ENCODE measurements at regions not wholly inside any gene's neighbourhood (a gene's known extent, or its start where the extent isn't known, plus 50 kb on each side); places are given as distances from the start of the nearest gene placed in this dataset.
A peak's percentile ranks its signal among the peaks of the same experiment; 100 is the strongest.

GRCh38 chr5:98401656-98402055 is 371.8 kb upstream of the RGMB start:
- peak; percentile 74 for DNase-seq (ENCODE audit: insufficient read length, low spot score, missing footprints)
- Histone ChIP-seq H3K27me3 (ENCODE audit: insufficient read depth, low read length) (no peaks in the 10 kb centered on the region), H3K4me2 (ENCODE audit: insufficient read depth, low read length) (no peak overlapping the region), H3K4me1 (ENCODE audit: insufficient read depth, low read length) (peaks cover 20% of the 10 kb centered on the region), H3K9me3 (ENCODE audit: low read depth, low read length) (no peaks in the 10 kb centered on the region), H3K79me2 (ENCODE audit: insufficient read depth, low read length) (no peaks in the 10 kb centered on the region), H4K20me1 (ENCODE audit: insufficient read depth, low read length) (no peaks in the 10 kb centered on the region), H3K27ac (ENCODE audit: low read depth, low read length) (no peak overlapping the region), H3K36me3 (ENCODE audit: insufficient read depth, low read length) (no peaks in the 10 kb centered on the region), H3K4me3 (ENCODE audit: insufficient read depth, low read length) (no peak overlapping the region), H2AFZ (ENCODE audit: low read length) (peak overlapping the region; percentile 35)
- TF ChIP-seq, protein P1, sequence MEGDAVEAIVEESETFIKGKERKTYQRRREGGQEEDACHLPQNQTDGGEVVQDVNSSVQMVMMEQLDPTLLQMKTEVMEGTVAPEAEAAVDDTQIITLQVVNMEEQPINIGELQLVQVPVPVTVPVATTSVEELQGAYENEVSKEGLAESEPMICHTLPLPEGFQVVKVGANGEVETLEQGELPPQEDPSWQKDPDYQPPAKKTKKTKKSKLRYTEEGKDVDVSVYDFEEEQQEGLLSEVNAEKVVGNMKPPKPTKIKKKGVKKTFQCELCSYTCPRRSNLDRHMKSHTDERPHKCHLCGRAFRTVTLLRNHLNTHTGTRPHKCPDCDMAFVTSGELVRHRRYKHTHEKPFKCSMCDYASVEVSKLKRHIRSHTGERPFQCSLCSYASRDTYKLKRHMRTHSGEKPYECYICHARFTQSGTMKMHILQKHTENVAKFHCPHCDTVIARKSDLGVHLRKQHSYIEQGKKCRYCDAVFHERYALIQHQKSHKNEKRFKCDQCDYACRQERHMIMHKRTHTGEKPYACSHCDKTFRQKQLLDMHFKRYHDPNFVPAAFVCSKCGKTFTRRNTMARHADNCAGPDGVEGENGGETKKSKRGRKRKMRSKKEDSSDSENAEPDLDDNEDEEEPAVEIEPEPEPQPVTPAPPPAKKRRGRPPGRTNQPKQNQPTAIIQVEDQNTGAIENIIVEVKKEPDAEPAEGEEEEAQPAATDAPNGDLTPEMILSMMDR (IDR thresholded peaks at IDR 0.05; ENCODE audit: extremely low read depth, low read depth, low read length), result no peak

DNA sequence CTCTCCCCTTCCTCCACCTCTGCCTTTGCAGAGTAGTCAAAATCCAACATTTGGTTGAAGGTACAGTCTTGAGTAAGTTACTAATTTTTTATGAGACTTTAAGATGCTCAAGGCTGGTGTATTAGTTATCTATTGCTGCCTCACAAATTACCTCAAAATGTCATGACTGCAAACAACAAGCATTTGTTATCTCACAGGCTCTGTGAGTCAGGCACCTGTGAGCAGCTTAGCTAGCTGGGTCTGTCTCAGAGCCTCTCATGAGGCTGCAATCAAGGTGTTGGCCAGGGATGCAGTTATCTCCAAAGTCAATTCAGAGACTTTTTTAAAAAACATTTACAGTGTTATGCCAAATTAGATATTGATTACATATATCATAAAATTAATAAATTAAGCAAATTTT is 371.3 kb upstream of the RGMB start:
- Histone ChIP-seq H4K20me1 (ENCODE audit: insufficient read depth, low read length) (no peaks in the 10 kb centered on the region), H3K4me2 (ENCODE audit: insufficient read depth, low read length) (no peak overlapping the region), H3K4me3 (ENCODE audit: insufficient read depth, low read length) (no peak overlapping the region), H3K27ac (ENCODE audit: low read depth, low read length) (no peak overlapping the region), H3K9me3 (ENCODE audit: low read depth, low read length) (no peaks in the 10 kb centered on the region), H3K4me1 (ENCODE audit: insufficient read depth, low read length) (peaks cover 15% of the 10 kb centered on the region), H3K79me2 (ENCODE audit: insufficient read depth, low read length) (no peaks in the 10 kb centered on the region), H2AFZ (ENCODE audit: low read length) (no peak overlapping the region), H3K27me3 (ENCODE audit: insufficient read depth, low read length) (no peaks in the 10 kb centered on the region), H3K36me3 (ENCODE audit: insufficient read depth, low read length) (no peaks in the 10 kb centered on the region)
- no peak for DNase-seq (ENCODE audit: insufficient read length, low spot score, missing footprints)
- TF ChIP-seq, protein P1 (IDR thresholded peaks at IDR 0.05; ENCODE audit: extremely low read depth, low read depth, low read length), result no peak

DNA sequence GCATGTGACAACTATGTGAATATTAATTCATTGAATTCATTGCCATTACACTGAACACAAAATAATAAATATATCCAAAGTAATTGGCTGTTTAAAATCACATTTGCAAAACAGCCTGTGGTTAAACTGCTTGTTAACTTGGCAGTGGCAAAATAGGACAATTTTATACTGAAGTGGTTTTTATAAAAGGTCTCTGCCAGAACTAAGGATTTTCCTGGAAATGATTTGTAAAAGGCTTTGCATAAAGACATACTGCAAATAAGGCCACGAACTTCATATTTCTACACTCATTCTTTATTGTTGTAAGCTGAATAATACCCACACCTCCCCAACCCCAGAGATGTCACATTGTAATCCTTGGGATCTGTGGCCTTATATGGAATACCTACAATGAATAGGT is 370.3 kb upstream of the RGMB start:
- Histone ChIP-seq H2AFZ (ENCODE audit: low read length) (no peak overlapping the region), H3K9me3 (ENCODE audit: low read depth, low read length) (no peaks in the 10 kb centered on the region), H3K4me3 (ENCODE audit: insufficient read depth, low read length) (no peak overlapping the region), H3K4me2 (ENCODE audit: insufficient read depth, low read length) (no peak overlapping the region), H3K4me1 (ENCODE audit: insufficient read depth, low read length) (peaks cover 10% of the 10 kb centered on the region), H4K20me1 (ENCODE audit: insufficient read depth, low read length) (no peaks in the 10 kb centered on the region), H3K79me2 (ENCODE audit: insufficient read depth, low read length) (no peaks in the 10 kb centered on the region), H3K27me3 (ENCODE audit: insufficient read depth, low read length) (no peaks in the 10 kb centered on the region), H3K36me3 (ENCODE audit: insufficient read depth, low read length) (no peaks in the 10 kb centered on the region), H3K27ac (ENCODE audit: low read depth, low read length) (no peak overlapping the region)
- no peak for DNase-seq (ENCODE audit: insufficient read length, low spot score, missing footprints)
- TF ChIP-seq, protein P1 (IDR thresholded peaks at IDR 0.05; ENCODE audit: extremely low read depth, low read depth, low read length), result no peak

DNA sequence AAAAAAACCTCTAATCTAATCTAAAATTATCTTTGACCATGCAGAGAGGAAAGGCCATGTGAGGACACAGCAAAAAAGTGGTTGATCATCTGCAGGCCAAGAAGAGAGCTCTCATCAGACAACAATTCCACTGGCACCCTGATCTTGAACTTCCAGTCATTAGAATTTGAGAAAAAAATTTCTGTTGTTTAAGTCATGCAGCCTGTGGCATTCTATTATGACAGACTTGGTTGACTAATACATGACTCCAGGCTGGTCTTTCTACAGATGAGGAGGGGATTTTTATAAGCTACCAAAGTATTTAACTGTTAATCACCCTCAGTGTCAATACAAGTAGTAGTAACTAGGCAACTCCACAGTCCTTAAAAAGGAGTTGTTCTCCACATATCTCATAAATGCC is 358.5 kb upstream of the RGMB start:
- Histone ChIP-seq H3K79me2 (ENCODE audit: insufficient read depth, low read length) (no peaks in the 10 kb centered on the region), H4K20me1 (ENCODE audit: insufficient read depth, low read length) (no peaks in the 10 kb centered on the region), H2AFZ (ENCODE audit: low read length) (no peak overlapping the region), H3K27ac (ENCODE audit: low read depth, low read length) (peak overlapping the region; percentile 97), H3K4me1 (ENCODE audit: insufficient read depth, low read length) (peaks cover 34% of the 10 kb centered on the region), H3K9me3 (ENCODE audit: low read depth, low read length) (no peaks in the 10 kb centered on the region), H3K4me2 (ENCODE audit: insufficient read depth, low read length) (peak overlapping the region; percentile 30), H3K4me3 (ENCODE audit: insufficient read depth, low read length) (no peak overlapping the region), H3K27me3 (ENCODE audit: insufficient read depth, low read length) (no peaks in the 10 kb centered on the region), H3K36me3 (ENCODE audit: insufficient read depth, low read length) (no peaks in the 10 kb centered on the region)
- peak; percentile 79 for DNase-seq (ENCODE audit: insufficient read length, low spot score, missing footprints)
- TF ChIP-seq, protein P1 (IDR thresholded peaks at IDR 0.05; ENCODE audit: extremely low read depth, low read depth, low read length), result no peak

Data from osteoblast (primary cell).